HepG2 (cell line): ENCODE measurements at regions not wholly inside any gene's neighbourhood (a gene's known extent, or its start where the extent isn't known, plus 50 kb on each side); places are given as distances from the start of the nearest gene placed in this dataset.

Source experiments
- ATAC-seq: fragments of 200-7000 bp; cut with Tn5 transposase; 3 replicates; pipeline ENCODE4 v1.9.1; 2020; ENCODE audit warnings: mild to moderate bottlenecking, moderate library complexity
- BruUV-seq: library from RNA; stranded (reverse); fragments of 400-500 nt; replicated peaks from 2 replicates; lab custom pipeline; 2021; lab: Mats Ljungman, UMichigan
- CTCF ChIA-PET: fragments of 300-600 bp; formaldehyde crosslinking; extraction: SDS; loops from one replicate; lab custom pipeline; 2021; ENCODE audit warnings: low total read pairs, inconsistent platforms, low intra/inter-chr PET ratio; lab: Yijun Ruan, JAX
- POLR2A ChIA-PET: fragments of 350-600 bp; sonication (Branson Sonifier 250); formaldehyde crosslinking; loops from one replicate; lab custom pipeline; 2020; ENCODE audit warnings: antibody characterized with exemption, inconsistent platforms; lab: Yijun Ruan, JAX
- DNase-seq: peaks from one replicate; pipeline ENCODE4 v3.0.0-alpha.2; 2015; ENCODE audit warnings: low spot score
- FAIRE-seq: peaks from 3 replicates; lab custom pipeline; 2011; peaks lifted over from hg19 to GRCh38; lab: Jason Lieb, UNC
- H2AFZ ChIP-seq: one replicate; pipeline ENCODE4 v1.6.1; 2011; ENCODE audit warnings: low read length, inconsistent platforms
- H3K27ac ChIP-seq: fragments of 300-600 bp; 3 replicates; pipeline ENCODE4 v1.8.0; 2011; ENCODE audit warnings: mixed run types, mild to moderate bottlenecking, mixed read lengths, low read length, inconsistent platforms; ENCODE audit not compliant: insufficient read depth; ENCODE audit errors: extremely low read length
- H3K27me3 ChIP-seq, 2 experiments: fragments of 200-600 bp in 1 of 2; 2 replicates in 1 of 2; 3 replicates in 1 of 2; pipeline versions ENCODE4 v1.6.0 to v1.8.0; 2011; ENCODE audit warnings: low read length in 2 of 2, mild to moderate bottlenecking in 2 of 2, moderate library complexity in 2 of 2, inconsistent platforms in 1 of 2; ENCODE audit not compliant: insufficient read depth in 2 of 2, control insufficient read depth in 1 of 2
- H3K36me3 ChIP-seq, 2 experiments: fragments of 200-600 bp in 1 of 2; replicated peaks in 1 of 2; 2 replicates in 1 of 2; 3 replicates in 1 of 2; pipeline versions ENCODE4 v1.5.1 to v1.8.0; 2011; ENCODE audit warnings: low read length in 2 of 2, inconsistent platforms in 1 of 2; ENCODE audit not compliant: insufficient read depth in 2 of 2, control insufficient read depth in 1 of 2
- H3K4me1 ChIP-seq: 2 replicates; pipeline ENCODE4 v1.5.1; 2012; ENCODE audit warnings: low read length, inconsistent platforms; ENCODE audit not compliant: insufficient read depth
- H3K4me2 ChIP-seq: 2 replicates; pipeline ENCODE4 v1.6.0; 2011; ENCODE audit warnings: low read depth, low read length, inconsistent platforms
- H3K4me3 ChIP-seq, 3 experiments: fragments of 200-600 bp in 1 of 3; sonication (generic), shearing (Covaris generic) in 1 of 3; replicated peaks in 1 of 3; 2 replicates each; pipeline ENCODE4 v1.5.1; 2011 to 2016; ENCODE audit warnings: low read length in 3 of 3, inconsistent platforms in 2 of 3, low read depth in 2 of 3, mild to moderate bottlenecking in 2 of 3, control low read depth in 1 of 3, mixed read lengths in 1 of 3; ENCODE audit not compliant: insufficient read depth in 1 of 3
- H3K79me2 ChIP-seq: one replicate; pipeline ENCODE4 v1.6.1; 2011; ENCODE audit warnings: low read length, inconsistent platforms; ENCODE audit not compliant: insufficient read depth
- H3K9ac ChIP-seq: 2 replicates; pipeline ENCODE4 v1.6.0; 2011; ENCODE audit warnings: mild to moderate bottlenecking, low read depth, low read length, inconsistent platforms; ENCODE audit not compliant: insufficient read depth
- H3K9me3 ChIP-seq: 2 replicates; pipeline ENCODE4 v1.5.1; 2012; ENCODE audit warnings: mild to moderate bottlenecking, low read length
- H4K20me1 ChIP-seq: 2 replicates; pipeline ENCODE4 v1.6.0; 2011; ENCODE audit warnings: inconsistent platforms, mild to moderate bottlenecking, low read length, moderate library complexity; ENCODE audit not compliant: insufficient read depth
- CHCHD3 ChIP-seq: sonication (generic); formaldehyde crosslinking; IDR thresholded peaks from 2 replicates; pipeline ENCODE4 v1.8.0; 2022; ENCODE audit warnings: mild to moderate bottlenecking, missing genetic modification reagents, moderate library complexity
- FOXK1 ChIP-seq: sonication (generic); formaldehyde crosslinking; IDR thresholded peaks from 2 replicates; pipeline ENCODE4 v1.4.0; 2020; ENCODE audit warnings: low read depth, missing genetic modification reagents, borderline replicate concordance
- KAT7 ChIP-seq: IDR thresholded peaks from 2 replicates; pipeline ENCODE4 v1.6.1; 2018; ENCODE audit warnings: borderline replicate concordance, missing compliant biosample characterization
- MAZ ChIP-seq, 2 experiments: sonication (generic) in 1 of 2; formaldehyde crosslinking in 1 of 2; IDR thresholded peaks; 2 replicates each; pipeline versions ENCODE4 v1.5.0 to v1.6.1; 2012 to 2020; ENCODE audit warnings: low read depth in 2 of 2, mild to moderate bottlenecking in 2 of 2, borderline replicate concordance in 1 of 2, improper control_type of control experiment in 1 of 2, low read length in 1 of 2, missing genetic modification reagents in 1 of 2, moderate library complexity in 1 of 2
- NONO ChIP-seq, 2 experiments: fragments of 450-650 bp in 1 of 2; sonication (generic) in 1 of 2; formaldehyde crosslinking in 1 of 2; IDR thresholded peaks in 1 of 2; conservative IDR thresholded peaks in 1 of 2; 2 replicates each; pipeline versions ENCODE4 v1.6.1 to v1.8.0; 2017 to 2022; ENCODE audit warnings: mild to moderate bottlenecking in 1 of 2, missing genetic modification reagents in 1 of 2, moderate library complexity in 1 of 2
- SSRP1 ChIP-seq: IDR thresholded peaks from 2 replicates; pipeline ENCODE4 v1.6.1; 2016; ENCODE audit warnings: control low read depth
- ZNF160 ChIP-seq: sonication (generic); formaldehyde crosslinking; IDR thresholded peaks from 2 replicates; pipeline ENCODE4 v1.8.0; 2022; ENCODE audit warnings: mild to moderate bottlenecking, inconsistent platforms, missing genetic modification reagents
- ZNF230 ChIP-seq: sonication (generic); formaldehyde crosslinking; IDR thresholded peaks from 2 replicates; pipeline ENCODE4 v1.4.0; 2020; ENCODE audit warnings: mild to moderate bottlenecking, missing genetic modification reagents
- ZNF232 ChIP-seq: sonication (generic); formaldehyde crosslinking; IDR thresholded peaks from 2 replicates; pipeline ENCODE4 v1.4.0; 2020; ENCODE audit warnings: missing genetic modification reagents, borderline replicate concordance
- ZNF256 ChIP-seq: sonication (generic); formaldehyde crosslinking; conservative IDR thresholded peaks from 2 replicates; pipeline ENCODE4 v1.4.0; 2020; ENCODE audit warnings: missing genetic modification reagents
- ZNF3 ChIP-seq: IDR thresholded peaks from 2 replicates; pipeline ENCODE4 v1.7.0; 2017; ENCODE audit warnings: inconsistent platforms
- ZNF510 ChIP-seq: sonication (generic); formaldehyde crosslinking; IDR thresholded peaks from 2 replicates; pipeline ENCODE4 v1.4.0; 2020; ENCODE audit warnings: low read depth, mild to moderate bottlenecking, missing genetic modification reagents
- whole genome bisulfite sequencing: methylation state at CpG from one replicate; pipeline ENCODE4 v1.1.6; 2017; ENCODE audit warnings: low lambda C conversion rate; 5-methylcytosine and 5-hydroxymethylcytosine counted together
- in situ Hi-C: cut with HindIII; loops from 2 replicates; pipeline ENCODE4 v1.10.0; 2017; ENCODE audit warnings: low pct_unique_long_range_greater_than_20kb; ENCODE audit not compliant: extremely low pct_ligation_motif_present
- intact Hi-C: fragments of 100-400 bp; cut with micrococcal nuclease; formaldehyde crosslinking; loops from one replicate; pipeline ENCODE4 v1.10.0; 2022; ENCODE audit not compliant: unreplicated experiment
- TF ChIP-seq, protein P1 (sequence below): IDR thresholded peaks from 2 replicates; pipeline ENCODE4 v1.6.1; 2016; ENCODE audit warnings: missing genetic modification reagents, missing compliant biosample characterization
- TF ChIP-seq, protein P2 (sequence below): sonication (generic); formaldehyde crosslinking; IDR thresholded peaks from 2 replicates; pipeline ENCODE4 v1.9.0; 2022; ENCODE audit warnings: low read depth, missing genetic modification reagents
- TF ChIP-seq, protein P3 (sequence below): sonication (generic); formaldehyde crosslinking; IDR thresholded peaks from 2 replicates; pipeline ENCODE4 v1.4.0; 2020; ENCODE audit warnings: missing genetic modification reagents, low read depth, mild to moderate bottlenecking, borderline replicate concordance
- TF ChIP-seq, protein P4 (sequence below): sonication (generic); formaldehyde crosslinking; IDR thresholded peaks from 2 replicates; pipeline ENCODE4 v1.5.1; 2020; ENCODE audit warnings: mild to moderate bottlenecking, missing genetic modification reagents, borderline replicate concordance
- TF ChIP-seq, protein P5 (sequence below): sonication (generic); formaldehyde crosslinking; IDR thresholded peaks from 2 replicates; pipeline ENCODE4 v1.4.0; 2020; ENCODE audit warnings: missing genetic modification reagents
- TF ChIP-seq, protein P6 (sequence below): sonication (generic); formaldehyde crosslinking; IDR thresholded peaks from 2 replicates; pipeline ENCODE4 v1.4.0; 2020; ENCODE audit warnings: missing genetic modification reagents

DNA sequence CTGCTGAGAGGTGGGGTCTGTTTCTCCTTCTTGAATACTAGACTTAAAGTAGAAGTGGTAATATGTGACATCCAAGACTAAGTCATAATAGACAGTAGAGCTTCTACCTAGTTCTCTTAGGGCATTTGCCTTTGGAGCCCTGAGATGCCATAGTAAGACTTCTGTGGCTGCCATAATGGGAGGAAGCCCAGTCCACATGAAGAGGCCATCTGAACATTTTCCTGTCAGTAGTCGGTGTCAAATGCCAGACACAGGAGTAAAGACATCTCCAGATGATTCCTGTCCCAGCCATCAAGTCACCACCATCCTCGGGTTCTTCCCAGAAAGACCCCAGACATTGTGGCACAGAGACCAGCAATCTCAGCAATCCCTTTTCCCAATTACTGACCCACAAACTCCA, 58.1 kb upstream of the IRX6 start:
- Histone ChIP-seq H3K36me3 (no peaks in the 10 kb centered on the region), H3K4me1 (no peaks in the 10 kb centered on the region), H4K20me1 (no peaks in the 10 kb centered on the region), H3K4me2 (no peak overlapping the region), H3K9ac (no peak overlapping the region), H3K79me2 (no peaks in the 10 kb centered on the region), H3K27me3 (no peaks in the 10 kb centered on the region), H3K4me3 (no peak overlapping the region), H2AFZ (no peak overlapping the region), H3K9me3 (no peaks in the 10 kb centered on the region), H3K27ac (no peak overlapping the region)
- in situ Hi-C loops (loop anchor here (25.0 kb wide), 1 partner anchor 1329 kb away; no protein-coding TSS in a partner anchor), intact Hi-C loops (no loop called here)
- ChIA-PET CTCF (no interaction called here), POLR2A (no interaction called here)
- FAIRE-seq (no peak), DNase-seq (no peak), ATAC-seq (no peak)
- no TSS peak for BruUV-seq
- TF ChIP-seq ZNF3 (CRISPR knock-in tag) (no peak), ZNF232 (no peak), ZNF510 (CRISPR knock-in tag) (no peak), ZNF256 (no peak), ZNF230 (CRISPR knock-in tag) (no peak), ZNF160 (CRISPR knock-in tag) (no peak), KAT7 (CRISPR knock-in tag) (no peak), FOXK1 (no peak), SSRP1 (CRISPR knock-in tag) (no peak), NONO (IDR thresholded peaks at IDR 0.05) (no peak), NONO (CRISPR knock-in tag; conservative IDR thresholded peaks at IDR 0.05) (no peak), CHCHD3 (CRISPR knock-in tag) (no peak), MAZ (IDR thresholded peaks at IDR 0.05; ENCODE audit: borderline replicate concordance, low read depth, low read length) (no peak), MAZ (CRISPR knock-in tag; IDR thresholded peaks at IDR 0.05; ENCODE audit: low read depth) (no peak)
- TF ChIP-seq, protein P1, sequence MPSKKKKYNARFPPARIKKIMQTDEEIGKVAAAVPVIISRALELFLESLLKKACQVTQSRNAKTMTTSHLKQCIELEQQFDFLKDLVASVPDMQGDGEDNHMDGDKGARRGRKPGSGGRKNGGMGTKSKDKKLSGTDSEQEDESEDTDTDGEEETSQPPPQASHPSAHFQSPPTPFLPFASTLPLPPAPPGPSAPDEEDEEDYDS: no peak
- TF ChIP-seq, protein P2, sequence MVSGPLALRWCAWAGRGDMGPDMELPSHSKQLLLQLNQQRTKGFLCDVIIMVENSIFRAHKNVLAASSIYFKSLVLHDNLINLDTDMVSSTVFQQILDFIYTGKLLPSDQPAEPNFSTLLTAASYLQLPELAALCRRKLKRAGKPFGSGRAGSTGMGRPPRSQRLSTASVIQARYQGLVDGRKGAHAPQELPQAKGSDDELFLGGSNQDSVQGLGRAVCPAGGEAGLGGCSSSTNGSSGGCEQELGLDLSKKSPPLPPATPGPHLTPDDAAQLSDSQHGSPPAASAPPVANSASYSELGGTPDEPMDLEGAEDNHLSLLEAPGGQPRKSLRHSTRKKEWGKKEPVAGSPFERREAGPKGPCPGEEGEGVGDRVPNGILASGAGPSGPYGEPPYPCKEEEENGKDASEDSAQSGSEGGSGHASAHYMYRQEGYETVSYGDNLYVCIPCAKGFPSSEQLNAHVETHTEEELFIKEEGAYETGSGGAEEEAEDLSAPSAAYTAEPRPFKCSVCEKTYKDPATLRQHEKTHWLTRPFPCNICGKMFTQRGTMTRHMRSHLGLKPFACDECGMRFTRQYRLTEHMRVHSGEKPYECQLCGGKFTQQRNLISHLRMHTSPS (CRISPR knock-in tag): no peak
- TF ChIP-seq, protein P3, sequence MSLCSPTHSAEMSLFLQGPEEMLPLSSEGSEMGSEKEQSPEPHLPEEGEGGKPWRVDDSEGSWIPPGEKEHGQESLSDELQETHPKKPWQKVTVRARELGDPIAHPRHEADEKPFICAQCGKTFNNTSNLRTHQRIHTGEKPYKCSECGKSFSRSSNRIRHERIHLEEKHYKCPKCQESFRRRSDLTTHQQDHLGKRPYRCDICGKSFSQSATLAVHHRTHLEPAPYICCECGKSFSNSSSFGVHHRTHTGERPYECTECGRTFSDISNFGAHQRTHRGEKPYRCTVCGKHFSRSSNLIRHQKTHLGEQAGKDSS (CRISPR knock-in tag): no peak
- TF ChIP-seq, protein P4, sequence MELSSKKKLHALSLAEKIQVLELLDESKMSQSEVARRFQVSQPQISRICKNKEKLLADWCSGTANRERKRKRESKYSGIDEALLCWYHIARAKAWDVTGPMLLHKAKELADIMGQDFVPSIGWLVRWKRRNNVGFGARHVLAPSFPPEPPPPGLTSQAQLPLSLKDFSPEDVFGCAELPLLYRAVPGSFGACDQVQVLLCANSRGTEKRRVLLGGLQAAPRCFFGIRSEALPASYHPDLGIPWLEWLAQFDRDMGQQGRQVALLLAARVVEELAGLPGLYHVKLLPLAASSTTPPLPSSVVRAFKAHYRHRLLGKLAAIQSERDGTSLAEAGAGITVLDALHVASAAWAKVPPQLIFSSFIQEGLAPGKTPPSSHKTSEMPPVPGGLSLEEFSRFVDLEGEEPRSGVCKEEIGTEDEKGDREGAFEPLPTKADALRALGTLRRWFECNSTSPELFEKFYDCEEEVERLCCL (CRISPR knock-in tag): no peak
- TF ChIP-seq, protein P5, sequence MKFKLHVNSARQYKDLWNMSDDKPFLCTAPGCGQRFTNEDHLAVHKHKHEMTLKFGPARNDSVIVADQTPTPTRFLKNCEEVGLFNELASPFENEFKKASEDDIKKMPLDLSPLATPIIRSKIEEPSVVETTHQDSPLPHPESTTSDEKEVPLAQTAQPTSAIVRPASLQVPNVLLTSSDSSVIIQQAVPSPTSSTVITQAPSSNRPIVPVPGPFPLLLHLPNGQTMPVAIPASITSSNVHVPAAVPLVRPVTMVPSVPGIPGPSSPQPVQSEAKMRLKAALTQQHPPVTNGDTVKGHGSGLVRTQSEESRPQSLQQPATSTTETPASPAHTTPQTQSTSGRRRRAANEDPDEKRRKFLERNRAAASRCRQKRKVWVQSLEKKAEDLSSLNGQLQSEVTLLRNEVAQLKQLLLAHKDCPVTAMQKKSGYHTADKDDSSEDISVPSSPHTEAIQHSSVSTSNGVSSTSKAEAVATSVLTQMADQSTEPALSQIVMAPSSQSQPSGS: no peak
- TF ChIP-seq, protein P6, sequence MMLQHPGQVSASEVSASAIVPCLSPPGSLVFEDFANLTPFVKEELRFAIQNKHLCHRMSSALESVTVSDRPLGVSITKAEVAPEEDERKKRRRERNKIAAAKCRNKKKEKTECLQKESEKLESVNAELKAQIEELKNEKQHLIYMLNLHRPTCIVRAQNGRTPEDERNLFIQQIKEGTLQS: no peak
- 0% methylated on average over 2 of the region's 2 CpGs for WGBS
